NCI-H187 treated with DMSO at 0.1 percent for 48 hours (cell line): ENCODE measurements at regions not wholly inside any gene's neighbourhood (a gene's known extent, or its start where the extent isn't known, plus 50 kb on each side); places are given as distances from the start of the nearest gene placed in this dataset.

ENCODE experiments used
- DNase-seq: peaks from one replicate; lab custom pipeline; 2025; lab: John Stamatoyannopoulos, UW

DNA sequence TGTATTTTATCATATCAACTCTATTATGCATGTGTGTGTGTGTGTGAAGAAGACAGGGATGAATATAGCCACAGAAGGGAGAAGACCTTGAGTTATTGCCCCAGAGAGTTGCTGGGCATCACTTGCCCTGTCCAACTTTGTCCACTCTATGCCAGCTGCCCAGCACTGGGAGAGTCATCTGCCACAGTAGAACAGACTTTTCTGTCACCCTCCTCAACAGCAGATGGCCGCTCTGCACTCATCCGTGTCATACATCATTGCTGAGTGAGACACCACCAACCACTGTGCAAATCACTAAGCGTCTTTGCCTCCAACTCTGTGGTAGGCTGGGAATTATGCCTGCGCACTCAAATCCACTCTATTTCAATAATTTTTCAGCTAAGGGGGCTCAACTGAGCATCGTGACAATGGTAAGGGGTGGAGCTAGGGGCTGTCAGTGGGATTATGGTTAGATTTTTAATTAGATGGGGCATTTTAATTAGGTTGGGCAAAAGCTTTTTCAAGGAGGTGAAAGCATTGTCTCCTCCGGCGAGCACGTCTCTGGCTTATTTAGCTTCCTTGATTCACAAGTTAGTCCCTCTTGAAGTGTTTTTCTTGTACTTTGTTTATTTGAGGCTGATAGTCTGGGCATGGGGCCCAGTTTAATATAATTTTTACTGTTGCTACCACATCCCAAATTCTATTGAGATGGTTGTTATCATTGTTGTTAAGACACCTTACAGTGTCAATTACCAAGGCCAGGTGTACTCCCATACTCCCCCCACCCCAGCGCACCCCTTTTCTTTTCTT is 100.1 kb upstream of the KLF3 start:
- peak; percentile 30 for DNase-seq

DNA sequence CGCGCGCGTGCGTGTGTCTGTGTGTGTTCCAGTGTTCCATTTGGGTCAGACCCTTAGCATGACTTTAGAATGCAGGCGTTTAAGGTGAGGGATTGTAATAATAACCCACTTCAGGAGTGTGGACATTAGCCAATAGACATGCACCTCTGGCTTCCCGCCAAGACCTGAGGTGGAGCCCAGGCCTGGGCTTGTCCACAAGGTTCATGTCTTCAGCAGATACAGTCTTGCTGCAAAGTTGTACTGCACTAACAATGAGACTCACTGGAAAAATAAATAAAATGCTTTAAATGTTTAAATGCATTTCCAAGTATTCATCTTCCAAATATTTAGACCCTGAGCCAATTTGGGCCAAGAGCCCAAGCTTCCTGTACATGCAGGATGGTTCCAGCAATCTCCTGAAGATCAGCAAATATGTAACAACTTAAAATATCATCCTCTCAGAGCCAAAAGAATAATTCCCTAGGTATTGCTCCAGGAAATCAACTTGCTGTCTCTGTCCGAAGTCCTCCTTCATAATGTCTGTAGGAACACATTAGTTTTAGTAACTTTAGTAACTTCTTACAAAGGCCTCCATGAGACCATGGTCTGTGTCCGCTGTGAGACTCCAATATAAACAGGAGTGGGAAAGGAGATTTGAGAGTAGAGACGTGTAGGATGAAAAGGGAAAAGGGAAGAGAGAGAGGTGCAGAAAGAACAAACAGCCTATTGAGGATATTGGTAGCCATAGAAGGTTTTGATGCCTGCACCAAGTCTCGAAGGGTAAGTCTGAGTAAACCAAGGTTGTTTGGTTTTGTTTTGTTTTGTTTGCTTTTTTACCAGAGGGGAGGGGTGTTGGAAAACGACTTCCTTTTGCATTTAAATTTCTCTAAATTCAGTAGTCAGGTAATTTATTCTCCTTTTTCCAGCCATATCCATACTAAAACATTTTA is 98.5 kb upstream of the KLF3 start:
- DNase-seq = no peak

DNA sequence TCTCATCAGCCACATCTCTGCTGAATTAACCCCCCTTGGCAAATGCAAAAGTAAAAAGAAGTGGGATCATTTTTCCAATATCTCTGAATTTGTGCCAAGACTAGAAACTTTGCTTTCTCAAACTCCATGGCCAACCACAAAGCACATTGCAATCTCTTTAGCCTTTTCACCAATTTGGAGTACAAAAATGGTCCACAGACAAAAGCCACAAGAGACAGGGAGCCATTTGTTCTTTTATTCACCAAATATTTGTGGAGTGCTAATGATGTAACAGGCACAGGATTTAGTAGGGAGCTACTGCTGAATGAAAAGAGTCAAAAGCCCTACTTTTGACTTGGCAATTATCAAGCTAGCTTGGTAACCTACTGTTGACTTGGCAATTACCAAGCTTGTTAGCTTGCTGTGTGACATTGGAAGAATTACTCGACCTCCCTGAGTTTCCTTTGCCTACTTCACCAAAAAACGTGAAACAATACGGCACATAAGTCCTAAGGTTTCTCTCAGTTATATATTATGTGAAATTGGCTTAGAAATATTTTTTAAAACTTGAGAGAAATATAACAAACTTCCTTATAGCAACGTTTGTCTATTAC is 97.1 kb upstream of the KLF3 start:
- no peak for DNase-seq

DNA sequence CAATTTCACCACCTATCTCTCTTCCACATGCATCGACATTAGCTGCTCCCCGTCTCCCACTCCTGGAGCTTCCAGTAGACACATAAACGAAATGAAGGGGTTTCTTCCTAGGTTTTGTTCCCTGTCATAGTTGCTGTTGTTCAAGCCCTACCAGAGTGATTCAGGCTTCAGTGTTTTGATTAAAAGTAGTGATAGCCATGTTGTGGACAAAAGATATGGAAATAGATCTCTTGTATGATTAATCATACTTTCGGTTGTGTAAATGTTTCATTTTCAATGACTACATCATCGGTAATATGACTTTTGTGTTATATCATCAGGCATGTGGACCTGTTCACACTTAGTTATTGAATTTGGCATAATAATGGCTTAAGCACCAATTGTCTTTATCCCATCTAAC is 96.5 kb upstream of the KLF3 start:
- no peak for DNase-seq

DNA sequence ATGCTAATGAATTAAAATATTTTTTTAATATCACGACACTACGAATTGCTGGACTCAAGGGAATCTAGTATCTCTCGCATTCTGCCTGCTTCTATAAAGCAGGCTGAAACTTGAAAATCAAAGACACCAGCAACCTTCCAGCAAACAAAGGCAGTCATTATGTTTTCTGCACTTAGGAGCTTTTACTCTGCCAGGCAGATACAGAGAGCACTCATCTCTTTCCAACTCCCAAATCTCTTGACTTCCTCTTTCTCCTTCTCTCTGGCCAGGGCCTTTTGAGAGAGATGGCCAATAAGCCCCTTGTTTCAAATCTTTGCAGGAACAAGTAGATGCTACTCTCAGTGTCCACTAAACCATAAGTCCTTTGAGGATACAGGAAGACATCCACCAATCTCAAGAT is 95.2 kb upstream of the KLF3 start:
- no peak for DNase-seq

DNA sequence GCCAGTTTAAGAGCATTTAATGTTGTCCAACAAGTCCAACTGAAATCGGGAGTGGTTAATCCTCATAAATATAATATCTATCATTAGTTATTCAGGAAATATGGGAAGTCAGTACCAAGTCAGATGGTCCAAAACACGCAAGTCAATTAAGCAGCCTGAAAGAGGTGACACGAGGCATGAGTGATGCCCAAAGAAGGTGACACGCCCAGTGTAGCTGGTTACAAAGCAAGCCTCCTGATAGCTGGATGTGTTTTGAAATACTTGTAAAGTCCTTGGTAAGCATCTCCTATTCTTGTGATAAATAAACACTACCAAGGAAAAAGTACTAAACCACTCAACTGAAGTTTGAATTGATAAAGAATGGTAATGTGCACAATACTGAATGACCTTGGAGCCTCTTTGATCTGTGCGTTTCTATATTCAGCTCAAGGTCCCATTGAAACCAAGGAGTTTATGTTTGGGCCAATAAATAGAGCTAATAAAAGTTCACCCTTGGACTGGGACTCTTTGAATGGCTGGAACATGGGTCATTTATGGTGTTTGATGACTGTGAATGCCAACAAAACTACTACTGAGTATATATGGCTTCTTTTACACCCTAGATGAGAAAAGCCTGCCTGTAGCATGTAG is 93.2 kb upstream of the KLF3 start:
- DNase-seq = no peak

DNA sequence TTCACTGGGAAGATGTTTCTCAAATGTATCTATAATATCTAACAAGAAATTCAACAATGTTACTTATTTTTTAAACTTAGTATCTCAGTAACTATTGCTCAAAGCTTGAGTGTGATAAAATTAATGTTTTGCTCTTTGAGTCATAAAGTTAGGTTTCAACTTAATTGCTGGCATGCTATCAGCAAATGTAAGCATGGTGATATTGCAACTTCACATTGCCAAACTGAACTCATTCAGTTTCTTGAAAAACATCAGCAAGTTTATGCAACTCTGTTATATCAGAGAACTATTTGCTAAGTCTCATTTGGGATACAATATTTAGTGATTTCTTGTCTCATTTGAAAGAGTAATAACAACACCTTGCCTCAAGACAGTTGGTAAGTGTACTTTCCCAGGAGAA is 91.2 kb upstream of the KLF3 start:
- no peak for DNase-seq

DNA sequence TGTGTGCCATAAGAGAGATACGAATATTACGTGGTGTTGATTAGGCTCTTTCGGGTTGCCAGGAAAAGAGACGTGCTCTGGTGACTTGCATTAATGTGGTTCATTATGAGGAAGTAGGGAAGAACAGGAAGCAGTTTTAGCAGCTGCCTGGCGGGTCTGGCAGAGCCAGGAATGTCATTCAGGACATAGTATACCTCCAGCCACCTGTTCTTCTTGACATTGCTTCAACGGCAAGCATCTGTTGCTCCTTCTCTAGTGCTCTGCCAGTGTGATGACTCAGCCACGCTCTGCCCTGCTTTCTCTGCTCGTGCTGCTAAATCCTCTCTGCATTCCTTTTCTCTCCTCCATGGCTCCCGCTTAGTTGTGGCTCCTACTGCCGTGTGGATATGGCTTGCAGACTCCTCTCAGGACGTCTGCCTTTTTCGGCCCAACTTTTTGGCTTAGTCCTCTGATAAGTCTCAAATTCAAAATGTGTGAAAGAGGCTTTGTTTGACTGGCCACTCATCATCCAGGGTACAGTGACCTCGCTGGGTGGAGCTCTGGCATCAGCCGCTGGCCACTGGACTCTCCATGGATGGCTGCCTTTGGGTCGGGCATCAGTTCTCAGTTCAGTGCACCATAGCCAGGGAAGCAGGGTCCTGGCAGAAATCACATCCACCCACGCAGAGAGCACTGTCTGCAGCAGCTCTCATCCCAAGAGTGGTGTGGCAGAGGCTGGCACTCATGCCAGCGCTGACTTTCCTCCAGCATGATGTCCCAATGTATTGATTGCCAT is 89.3 kb upstream of the KLF3 start:
- DNase-seq = no peak

DNA sequence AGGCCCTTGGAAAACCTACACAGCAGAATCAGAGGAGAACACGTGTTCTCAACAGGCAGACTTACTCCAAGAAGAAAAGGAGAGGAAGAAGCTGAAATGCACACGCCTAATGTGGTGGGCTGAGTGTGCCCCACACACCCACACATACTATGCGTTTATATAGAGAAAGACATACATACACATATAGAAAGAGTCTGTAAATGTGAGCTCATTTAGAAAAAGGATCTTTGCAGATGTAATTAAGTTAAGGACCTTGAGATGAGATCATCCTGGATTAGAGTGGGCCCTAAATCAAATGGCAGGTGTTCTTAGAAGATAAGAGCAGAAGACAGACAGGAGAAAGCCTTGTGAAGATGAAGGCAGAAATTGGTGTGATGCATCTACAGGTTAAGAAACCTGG is 87.2 kb upstream of the KLF3 start:
- DNase-seq = no peak

DNA sequence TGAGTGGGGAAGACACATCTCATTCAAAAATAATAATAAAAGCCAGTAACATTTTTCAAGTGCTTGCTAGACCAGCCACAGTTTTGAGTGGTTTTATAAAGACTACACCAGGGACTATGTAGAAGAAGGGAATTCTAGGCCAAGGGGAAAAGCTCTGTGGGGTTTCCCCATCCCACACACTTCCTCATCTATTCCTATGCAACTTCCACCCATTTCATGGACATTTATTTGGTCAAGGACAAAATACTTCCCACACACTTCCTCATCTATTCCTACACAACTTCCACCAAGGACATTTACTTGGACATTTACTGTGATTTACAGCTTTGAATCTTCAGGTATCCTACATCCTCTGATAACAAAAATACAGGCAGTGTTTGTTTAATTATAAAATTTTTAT is 86.5 kb upstream of the KLF3 start:
- DNase-seq = no peak

DNA sequence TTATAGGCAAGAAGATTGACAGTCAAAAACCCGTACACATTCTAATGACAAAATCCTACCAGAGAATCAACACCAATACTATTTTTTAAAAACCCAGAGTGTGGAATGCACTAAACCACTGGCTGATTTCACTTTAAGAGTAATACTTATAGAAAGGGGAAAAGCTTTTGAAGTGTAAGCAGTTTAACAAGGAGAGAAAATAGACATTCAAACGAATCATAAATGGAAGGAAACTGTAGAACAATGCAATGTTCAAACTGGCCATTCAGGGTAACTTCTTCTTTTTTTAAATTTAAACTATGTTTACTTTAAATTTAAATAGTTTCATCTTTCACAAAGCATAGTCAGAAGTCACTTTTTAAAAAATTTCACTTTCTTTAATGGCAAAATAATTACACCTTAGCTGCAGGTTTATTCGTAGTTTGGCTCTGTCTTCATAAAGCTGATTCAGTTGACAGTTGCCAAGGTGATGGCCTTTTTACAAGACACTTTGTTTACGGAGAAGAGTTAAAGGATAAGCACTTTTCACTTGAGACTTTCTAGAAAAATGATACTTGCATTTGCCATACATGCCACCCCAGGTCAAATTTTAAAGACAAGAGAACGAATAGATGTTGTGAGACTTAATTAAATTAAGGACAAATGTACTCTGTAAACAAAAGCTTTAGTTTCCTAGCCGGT is 82.4 kb upstream of the KLF3 start:
- no peak for DNase-seq

DNA sequence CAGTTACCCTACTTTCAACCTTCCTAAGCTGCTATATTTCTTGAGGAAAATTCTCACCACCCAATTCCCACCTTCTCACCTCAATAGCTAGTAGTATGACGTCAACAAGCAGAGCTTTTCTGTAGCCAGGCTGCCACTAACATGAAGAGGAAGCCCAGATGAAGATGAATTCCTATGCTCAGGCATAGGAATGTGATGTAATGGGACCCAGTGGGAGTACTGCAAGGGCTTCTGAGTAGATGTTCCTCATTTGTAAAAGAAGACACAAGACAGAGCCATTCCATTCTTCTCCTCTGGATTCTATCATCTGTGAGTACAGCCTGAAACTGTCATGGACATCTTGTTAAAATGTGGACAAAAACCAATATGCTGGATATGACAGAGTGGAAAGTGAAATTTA is 81.6 kb upstream of the KLF3 start:
- no peak for DNase-seq

DNA sequence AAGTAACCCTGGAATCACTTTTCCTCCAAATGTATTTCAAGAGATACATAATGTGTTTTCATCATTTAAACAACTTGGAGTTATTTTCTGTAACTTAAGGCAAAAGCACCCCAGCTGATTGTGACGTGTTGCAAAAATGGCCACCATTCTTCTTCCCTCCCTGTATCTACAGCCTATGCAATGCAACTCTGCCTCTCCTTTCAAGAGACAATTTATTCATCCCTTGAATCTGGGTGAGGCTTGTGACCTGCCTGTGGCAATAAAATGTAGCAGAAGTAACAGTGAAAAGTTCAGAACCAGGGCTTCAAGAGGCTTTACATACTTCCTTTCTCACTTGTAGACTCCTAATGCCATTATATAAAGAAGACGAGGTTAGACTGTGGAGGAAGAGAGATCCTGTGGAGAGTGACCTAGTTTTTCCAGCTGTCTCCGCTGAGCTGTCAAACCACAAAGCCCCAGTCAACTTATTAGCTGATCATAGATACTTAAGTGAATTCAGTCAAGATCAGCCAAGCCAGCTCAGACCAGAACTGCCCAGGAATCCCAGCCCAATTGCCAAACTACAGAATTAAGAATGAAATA is 81.0 kb upstream of the KLF3 start:
- no peak for DNase-seq

DNA sequence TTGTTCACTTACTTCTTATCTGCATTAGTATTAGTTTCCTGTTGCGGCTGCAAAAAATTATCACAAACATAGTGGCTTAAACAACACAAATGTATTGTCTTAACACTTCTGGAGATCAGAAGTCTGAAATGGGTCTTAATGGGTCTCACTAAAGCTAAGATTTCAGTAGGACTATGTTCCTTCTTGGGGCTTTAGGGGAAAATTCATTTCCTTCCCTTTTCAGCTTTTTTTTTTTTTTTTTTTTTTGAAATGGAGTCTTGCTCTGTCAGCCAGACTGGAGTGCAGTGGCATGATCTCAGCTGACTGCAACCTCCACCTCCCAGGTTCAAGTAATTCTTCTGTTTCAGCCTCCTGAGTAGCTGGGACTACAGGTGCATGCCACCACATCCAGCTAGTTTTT is 78.1 kb upstream of the KLF3 start:
- no peak for DNase-seq

DNA sequence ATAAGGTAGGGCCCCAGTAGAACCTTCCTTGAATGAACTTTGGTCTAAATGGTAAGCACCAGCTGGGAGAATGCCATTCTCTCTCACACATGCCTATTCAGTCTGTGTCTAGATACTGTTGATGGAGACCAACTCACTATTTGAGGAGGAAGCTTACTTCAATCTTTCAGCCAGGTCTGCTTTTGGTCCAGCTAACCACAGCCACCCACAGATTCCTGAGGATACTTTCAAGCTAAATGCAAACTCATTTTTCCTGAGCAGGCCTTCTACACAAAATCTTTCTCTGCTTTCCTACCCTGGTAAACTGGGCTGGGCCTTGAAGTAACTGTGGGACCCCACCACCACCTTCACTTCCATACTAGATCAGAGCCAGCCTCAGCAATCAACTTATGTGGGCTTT is 76.9 kb upstream of the KLF3 start:
- DNase-seq = no peak

DNA sequence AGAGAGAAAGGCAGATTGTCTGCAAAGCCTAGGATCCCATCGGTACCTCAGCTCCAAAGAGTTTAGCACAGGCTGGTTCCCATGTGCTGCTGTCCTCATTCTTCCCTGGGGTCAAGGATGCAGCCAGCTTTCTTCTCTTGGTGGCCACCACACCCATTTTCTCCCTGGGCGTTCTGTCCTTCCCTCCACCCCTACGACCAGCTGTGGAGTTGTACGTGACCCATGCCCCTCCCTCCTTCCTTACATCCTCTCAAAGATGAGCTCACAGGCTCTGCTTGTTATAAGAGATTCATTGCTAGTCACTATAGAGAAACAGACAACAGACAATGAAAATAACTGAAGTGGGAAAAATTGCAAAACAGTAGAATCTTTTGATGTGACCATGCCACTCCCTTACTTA is 74.0 kb upstream of the KLF3 start:
- DNase-seq = no peak

DNA sequence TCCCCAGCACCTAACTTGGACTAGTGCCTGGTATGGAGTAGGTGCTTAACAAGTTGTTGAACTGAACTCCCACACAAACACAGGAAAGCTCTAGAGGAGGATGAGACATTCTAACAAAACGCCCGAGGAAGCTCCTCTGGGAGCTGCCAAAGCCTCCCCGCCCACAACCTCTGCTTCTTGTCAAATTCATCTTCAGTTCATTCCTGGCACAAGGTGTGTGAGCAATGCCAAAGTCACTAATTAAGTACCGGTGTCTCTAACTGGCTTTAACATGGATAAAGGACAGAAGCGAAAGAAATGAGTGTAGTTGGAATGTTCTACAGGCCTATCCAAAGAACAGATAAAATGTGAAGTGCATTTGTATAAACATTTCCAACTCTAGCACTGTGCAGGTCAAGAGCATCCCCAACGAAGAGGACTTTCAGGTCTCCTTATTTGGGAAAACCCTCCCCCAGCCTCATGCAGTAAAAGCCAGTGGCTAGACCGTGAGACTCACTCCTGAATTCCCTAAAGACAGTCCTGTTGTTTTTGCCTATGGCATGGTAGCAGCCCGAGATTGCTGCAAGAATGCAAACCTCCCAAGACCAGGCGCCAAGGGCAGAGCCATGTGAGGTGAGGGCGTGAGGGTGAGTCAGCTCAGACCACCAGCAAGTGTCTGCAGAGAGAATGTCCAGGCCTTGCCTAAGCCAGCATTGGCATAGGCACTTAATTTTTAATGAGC is 72.2 kb upstream of the KLF3 start:
- no peak for DNase-seq

DNA sequence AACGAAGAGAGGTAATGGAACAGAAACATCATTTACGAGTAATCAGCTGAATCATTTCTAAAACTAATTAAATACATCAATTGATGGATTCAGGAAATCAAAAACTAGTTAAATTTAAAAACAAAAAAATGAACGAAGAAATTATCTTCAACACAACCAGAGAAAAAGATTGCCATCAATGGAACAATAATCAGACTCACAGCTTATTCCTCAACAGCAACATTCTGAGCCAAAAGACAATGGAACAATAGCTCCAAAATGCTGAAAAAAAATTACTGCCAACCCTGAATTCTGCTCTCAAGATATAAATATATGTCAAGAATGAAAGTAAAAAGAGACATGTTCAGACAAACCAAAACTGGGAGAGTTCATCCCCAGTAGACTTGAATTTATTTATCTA is 65.5 kb upstream of the KLF3 start:
- DNase-seq = no peak

DNA sequence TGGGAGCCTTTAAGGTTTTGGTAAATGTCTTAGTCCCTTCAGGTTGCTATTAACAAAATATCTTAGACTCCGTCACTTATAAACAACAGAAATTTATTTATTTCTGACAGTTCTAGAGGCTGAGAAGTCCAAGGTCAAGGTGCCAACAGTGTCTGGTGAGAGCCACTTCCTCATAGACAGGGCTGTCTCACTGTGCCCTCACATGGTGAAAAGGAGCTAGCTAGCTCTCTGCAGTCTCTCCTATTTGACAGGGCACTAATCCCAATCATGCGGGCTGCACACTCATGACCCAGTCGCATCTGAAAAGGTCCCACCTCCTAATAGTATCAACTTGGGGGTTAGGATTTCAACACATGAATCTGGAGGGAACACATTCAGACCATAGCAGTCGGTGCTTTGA is 63.4 kb upstream of the KLF3 start:
- DNase-seq = no peak

DNA sequence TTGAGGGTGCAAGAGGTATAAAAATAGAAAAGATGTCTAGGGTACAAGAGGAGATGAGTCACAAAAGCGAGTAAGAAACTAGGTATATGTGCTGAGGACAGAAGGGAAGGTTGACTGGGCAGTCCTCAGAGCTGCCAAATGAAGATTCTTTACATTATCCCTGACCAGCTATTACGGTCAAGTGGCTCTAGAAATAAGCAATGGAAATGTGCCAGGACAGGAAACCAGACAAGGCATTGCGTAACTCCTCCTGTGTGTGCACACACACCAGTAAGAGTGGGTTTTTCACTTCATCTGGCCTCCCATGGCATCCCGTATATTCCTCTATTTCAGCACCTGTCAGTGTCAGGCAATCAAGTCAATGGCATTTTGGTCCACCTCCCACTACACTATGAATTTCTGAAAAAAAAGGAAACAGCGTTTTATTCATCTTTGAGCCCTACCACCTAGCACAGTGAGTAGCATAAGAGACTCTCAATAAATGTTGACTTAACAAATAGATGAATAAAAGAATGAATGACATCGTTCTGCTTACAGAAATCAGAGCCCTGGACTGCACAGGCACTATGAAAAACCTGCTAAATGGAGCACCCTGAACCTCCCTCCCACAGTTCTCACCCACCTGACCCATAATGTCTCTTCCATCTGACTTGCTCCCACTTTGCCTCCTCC is 62.6 kb upstream of the KLF3 start:
- no peak for DNase-seq
